Thyroid gland (tissue), 4 donors: ENCODE measurements at regions not wholly inside any gene's neighbourhood (a gene's known extent, or its start where the extent isn't known, plus 50 kb on each side); places are given as distances from the start of the nearest gene placed in this dataset.

Experiments used
- DNase-seq, 2 donors: peaks; one replicate each; pipeline ENCODE4 v3.0.0-alpha.2; 2019
- H3K27ac ChIP-seq, 3 donors: fragments of 200-600 bp; sonication (generic); 1 replicate in 2 of 3; 2 replicates in 1 of 3; pipeline ENCODE4 v1.5.1; 2016 to 2019; ENCODE audit warnings: mild to moderate bottlenecking in 1 of 3, moderate library complexity in 1 of 3
- H3K27me3 ChIP-seq: fragments of 200-600 bp; sonication (generic); one replicate; pipeline ENCODE4 v1.5.1; 2019
- H3K36me3 ChIP-seq, 2 donors: fragments of 200-600 bp; sonication (generic); one replicate each; pipeline ENCODE4 v1.5.1; 2016 to 2019
- H3K4me1 ChIP-seq, 2 donors: fragments of 200-600 bp; sonication (generic); one replicate each; pipeline ENCODE4 v1.5.1; 2017 to 2019
- H3K4me3 ChIP-seq, 3 donors: fragments of 200-600 bp; sonication (generic); replicated peaks in 1 of 3; 1 replicate in 2 of 3; 2 replicates in 1 of 3; pipeline ENCODE4 v1.5.1; 2016; ENCODE audit warnings: mild to moderate bottlenecking in 1 of 3
- H3K9me3 ChIP-seq: fragments of 200-600 bp; sonication (generic); one replicate; pipeline ENCODE4 v1.5.1; 2017
- CTCF ChIP-seq, 6 experiments: fragments of 200-600 bp in 3 of 6; fragments of 450-650 bp in 3 of 6; sonication (generic) in 3 of 6; IDR thresholded peaks; one replicate each; pipeline ENCODE4 v1.5.1; 2016 to 2019; ENCODE audit warnings: antibody characterized with exemption in 6 of 6, mild to moderate bottlenecking in 2 of 6, inconsistent platforms in 1 of 6, moderate library complexity in 1 of 6
- POLR2A ChIP-seq, 2 donors: fragments of 450-650 bp; IDR thresholded peaks; one replicate each; pipeline ENCODE4 v1.6.1; 2017; ENCODE audit warnings: antibody characterized with exemption in 2 of 2, mild to moderate bottlenecking in 2 of 2, moderate library complexity in 1 of 2
- WGBS, 2 donors: methylation state at CpG; one replicate each; pipeline ENCODE4 v1.1.5; 2017; 5-methylcytosine and 5-hydroxymethylcytosine counted together
- intact Hi-C: fragments of 100-400 bp; cut with DNase I; formaldehyde crosslinking; loops from one replicate; pipeline ENCODE4 v1.15.1; 2023

DNA sequence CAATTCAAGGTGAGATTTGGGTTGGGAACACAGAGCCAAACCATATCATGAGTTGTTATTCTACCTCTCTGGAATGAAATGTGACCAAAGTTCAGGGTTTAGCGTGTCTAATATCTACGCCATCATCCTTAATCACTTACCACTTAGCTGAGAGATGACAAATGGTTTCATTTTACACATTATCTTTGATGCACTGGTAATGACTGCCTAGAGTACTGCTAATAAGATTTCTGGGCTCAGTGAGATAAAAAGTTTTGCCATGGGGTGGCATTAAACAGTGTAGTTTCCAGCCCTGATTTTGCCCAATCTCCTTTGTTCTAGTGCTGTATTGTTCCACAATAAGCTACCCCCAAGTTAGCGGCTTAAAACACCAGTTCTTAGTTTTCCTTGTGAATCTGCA, 367.2 kb downstream of the MLLT3 start:
- Histone ChIP-seq H3K4me1 (peaks cover 0 to 6% of the 10 kb centered on the region in 2 donors), H3K9me3 (no peaks in the 10 kb centered on the region), H3K4me3 (no peak overlapping the region), H3K27ac (no peak overlapping the region), H3K27me3 (no peaks in the 10 kb centered on the region), H3K36me3 (no peaks in the 10 kb centered on the region)
- intact Hi-C loops = no loop called here
- no peak for TF ChIP-seq CTCF (IDR thresholded peaks at IDR 0.05)
- no peak for TF ChIP-seq POLR2A (IDR thresholded peaks at IDR 0.05)
- DNase-seq = no peak
- 94 to 97% methylated on average over 3 of the region's 3 CpGs for WGBS, 2 donors

DNA sequence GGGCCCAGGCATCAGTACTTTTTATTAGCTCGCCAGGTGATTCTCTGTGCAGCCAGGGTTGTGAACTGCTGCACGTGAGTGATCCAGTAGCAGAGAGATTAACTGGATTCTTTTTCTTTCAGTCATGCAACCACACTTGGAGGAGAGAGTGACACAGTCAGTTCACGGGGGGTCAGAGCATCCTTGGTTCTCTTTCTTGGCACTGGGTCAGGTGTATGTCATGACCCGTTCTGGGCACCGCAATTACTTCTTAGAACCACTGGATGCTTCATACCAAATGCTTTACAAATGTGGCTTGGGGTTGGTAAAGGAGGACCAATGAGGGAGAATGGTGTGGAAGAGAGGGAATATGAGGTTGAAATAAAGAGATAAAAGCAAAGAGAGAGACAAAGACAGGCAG, 368.7 kb downstream of the MLLT3 start:
- no peaks in the 10 kb centered on the region for H3K9me3 ChIP-seq
- H3K4me1 ChIP-seq = peaks cover 0 to 6% of the 10 kb centered on the region in 2 donors
- no peak overlapping the region for H3K27ac ChIP-seq
- intact Hi-C loops = no loop called here
- H3K27me3 ChIP-seq = no peaks in the 10 kb centered on the region
- H3K36me3 ChIP-seq = no peaks in the 10 kb centered on the region
- WGBS, 2 donors = 82 to 95% methylated on average over 5 of the region's 5 CpGs
- TF ChIP-seq POLR2A (IDR thresholded peaks at IDR 0.05) = no peak
- TF ChIP-seq CTCF (IDR thresholded peaks at IDR 0.05) = no peak
- no peak for DNase-seq
- no peak overlapping the region for H3K4me3 ChIP-seq

- intact Hi-C loops = no loop called here
- WGBS, 2 donors = 89 to 100% methylated on average over 1 of the region's 1 CpG
- no peaks in the 10 kb centered on the region for H3K36me3 ChIP-seq
- H3K27ac ChIP-seq = no peak overlapping the region
- H3K4me3 ChIP-seq = no peak overlapping the region
- H3K9me3 ChIP-seq = no peaks in the 10 kb centered on the region
- peaks cover 0 to 6% of the 10 kb centered on the region in 2 donors for H3K4me1 ChIP-seq
- H3K27me3 ChIP-seq = no peaks in the 10 kb centered on the region
- DNase-seq = no peak
- no peak for TF ChIP-seq POLR2A (IDR thresholded peaks at IDR 0.05)
- TF ChIP-seq CTCF (IDR thresholded peaks at IDR 0.05) = no peak
These were observed 369.5 kb downstream of the MLLT3 start for GRCh38 chr9:20252778-20253177.

- no peak for DNase-seq
- WGBS, 2 donors = 80 to 84% methylated on average over 6 of the region's 6 CpGs
- H3K27me3 ChIP-seq = no peaks in the 10 kb centered on the region
- no peaks in the 10 kb centered on the region for H3K9me3 ChIP-seq
- H3K36me3 ChIP-seq = no peaks in the 10 kb centered on the region
- intact Hi-C loops = no loop called here
- H3K4me1 ChIP-seq = no peaks in the 10 kb centered on the region
- H3K27ac ChIP-seq = no peak overlapping the region
- TF ChIP-seq CTCF (IDR thresholded peaks at IDR 0.05) (no peak), POLR2A (IDR thresholded peaks at IDR 0.05) (no peak)
- no peak overlapping the region for H3K4me3 ChIP-seq
These were observed 371.5 kb downstream of the MLLT3 start for GRCh38 chr9:20250791-20251190.

DNA sequence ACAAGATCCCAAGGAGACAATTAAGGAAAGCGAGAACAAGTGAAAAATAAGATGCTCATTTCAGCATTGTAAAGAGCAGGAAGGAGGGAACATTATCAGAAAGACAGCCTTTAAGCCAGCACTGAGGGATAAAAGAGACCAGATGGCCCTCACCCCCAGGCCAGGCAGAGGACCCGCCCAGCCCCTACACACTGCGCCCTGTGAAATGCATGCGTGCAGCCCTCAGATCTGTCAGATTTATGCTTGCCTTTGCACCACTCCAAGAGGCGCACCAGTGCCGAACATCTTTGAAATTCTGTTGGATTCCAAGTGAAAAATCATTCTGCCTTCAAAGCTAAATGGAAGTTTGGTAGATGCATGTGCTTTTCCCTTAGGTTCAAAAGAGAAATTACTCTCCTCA, 378.0 kb downstream of the MLLT3 start:
- H3K27me3 ChIP-seq = no peaks in the 10 kb centered on the region
- DNase-seq = no peak
- no peak overlapping the region for H3K4me3 ChIP-seq
- H3K27ac ChIP-seq = no peak overlapping the region
- H3K9me3 ChIP-seq = no peaks in the 10 kb centered on the region
- intact Hi-C loops = no loop called here
- no peaks in the 10 kb centered on the region for H3K4me1 ChIP-seq
- no peak for TF ChIP-seq POLR2A (IDR thresholded peaks at IDR 0.05)
- no peak for TF ChIP-seq CTCF (IDR thresholded peaks at IDR 0.05)
- WGBS, 2 donors = 83 to 89% methylated on average over 6 of the region's 6 CpGs
- H3K36me3 ChIP-seq = no peaks in the 10 kb centered on the region
